Natural killer cell (primary cell): ENCODE measurements at regions not wholly inside any gene's neighbourhood (a gene's known extent, or its start where the extent isn't known, plus 50 kb on each side); places are given as distances from the start of the nearest gene placed in this dataset.

Source experiments
- ATAC-seq, 3 donors: fragments of 150-1000 bp in 2 of 3; fragments of 200-7000 bp in 1 of 3; cut with Tn5 transposase; 1 replicate in 1 of 3; 2 replicates in 2 of 3; pipeline ENCODE4 v1.10.0; 2021; ENCODE audit warnings: mild to moderate bottlenecking in 2 of 3, moderate library complexity in 2 of 3
- DNase-seq, 2 donors: peaks; one replicate each; pipeline versions ENCODE4 v3.0.0 to v3.0.0-alpha.2; 2013 to 2021; ENCODE audit warnings: mixed read lengths in 1 of 2
- H3K27ac ChIP-seq: one replicate; pipeline ENCODE4 v1.5.1; 2013; ENCODE audit warnings: mild to moderate bottlenecking, low read length
- H3K27me3 ChIP-seq: one replicate; pipeline ENCODE4 v1.6.1; 2013; ENCODE audit warnings: low read length; ENCODE audit not compliant: control insufficient read depth, insufficient read depth
- H3K36me3 ChIP-seq: one replicate; pipeline ENCODE4 v1.6.1; 2013; ENCODE audit warnings: low read length; ENCODE audit not compliant: control insufficient read depth, insufficient read depth
- H3K4me1 ChIP-seq: one replicate; pipeline ENCODE4 v1.6.1; 2013; ENCODE audit warnings: low read length; ENCODE audit not compliant: control insufficient read depth, insufficient read depth
- H3K4me3 ChIP-seq: one replicate; pipeline ENCODE4 v1.5.1; 2013; ENCODE audit warnings: low read length
- H3K9me3 ChIP-seq: one replicate; pipeline ENCODE4 v1.6.1; 2013; ENCODE audit warnings: low read length; ENCODE audit not compliant: control insufficient read depth, insufficient read depth
- H3K27ac Mint-ChIP-seq, 2 donors: one replicate each; pipeline ENCODE4 v1.8.0; 2022; ENCODE audit warnings: mild to moderate bottlenecking in 2 of 2, mixed read lengths in 2 of 2, moderate library complexity in 1 of 2
- H3K27me3 Mint-ChIP-seq, 2 donors: one replicate each; pipeline ENCODE4 v1.8.0; 2022; ENCODE audit warnings: low read depth in 2 of 2, mixed read lengths in 2 of 2
- H3K36me3 Mint-ChIP-seq: one replicate; pipeline ENCODE4 v1.8.0; 2022; ENCODE audit warnings: mixed read lengths
- H3K4me1 Mint-ChIP-seq, 2 donors: one replicate each; pipeline ENCODE4 v1.8.0; 2022; ENCODE audit warnings: mixed read lengths in 2 of 2
- H3K4me3 Mint-ChIP-seq: one replicate; pipeline ENCODE4 v1.8.0; 2022; ENCODE audit warnings: mild to moderate bottlenecking, moderate library complexity, mixed read lengths
- H3K9me3 Mint-ChIP-seq, 2 donors: one replicate each; pipeline ENCODE4 v1.8.0; 2022; ENCODE audit warnings: mixed read lengths in 2 of 2
- WGBS: methylation state at CpG from one replicate; pipeline ENCODE4 v1.1.7; 2013; ENCODE audit warnings: missing lambda C conversion rate; ENCODE audit not compliant: insufficient coverage; 5-methylcytosine and 5-hydroxymethylcytosine counted together
- intact Hi-C: fragments of 100-400 bp; cut with micrococcal nuclease; formaldehyde crosslinking; loops from one replicate; pipeline ENCODE4 v1.14.2; 2022
- TF ChIP-seq, protein P1 (sequence below): fragments of 200-600 bp; IDR thresholded peaks from one replicate; pipeline ENCODE4 v1.8.0; 2022; ENCODE audit warnings: antibody characterized with exemption

DNA sequence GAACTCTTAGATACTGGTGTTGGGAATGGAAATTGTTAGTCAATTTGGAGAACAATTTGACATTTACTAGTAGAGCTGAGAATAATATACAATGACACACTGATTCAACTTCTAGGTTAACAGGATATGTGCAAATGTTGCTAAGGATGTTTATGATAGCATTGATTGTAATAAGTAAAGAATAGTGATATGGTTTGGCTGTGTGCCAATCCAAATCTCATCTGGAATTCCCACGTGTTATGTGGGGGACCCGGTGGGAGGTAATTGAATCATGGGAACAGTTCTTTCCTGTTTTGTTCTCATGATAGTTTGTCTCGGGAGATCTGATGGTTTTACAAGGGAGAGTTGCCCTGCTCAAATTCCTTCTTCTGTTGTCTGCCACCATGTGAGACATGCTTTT lies 302.4 kb upstream of the TMPRSS15 start:
- Histone ChIP-seq H3K4me1 (no peaks in the 10 kb centered on the region), H3K36me3 (no peaks in the 10 kb centered on the region), H3K27ac (no peak overlapping the region), H3K9me3 (no peaks in the 10 kb centered on the region), H3K4me3 (no peak overlapping the region), H3K27me3 (no peaks in the 10 kb centered on the region)
- WGBS: 87% methylated on average over 3 of the region's 3 CpGs
- peaks cover 5% of the 10 kb centered on the region for H3K36me3 Mint-ChIP-seq
- no peak overlapping the region for H3K4me3 Mint-ChIP-seq
- no peak for DNase-seq
- no peak for ATAC-seq
- H3K27me3 Mint-ChIP-seq: no peaks in the 10 kb centered on the region
- H3K4me1 Mint-ChIP-seq: no peaks in the 10 kb centered on the region
- intact Hi-C loops: no loop called here
- H3K9me3 Mint-ChIP-seq: peaks cover 9 to 14% of the 10 kb centered on the region in 2 donors
- no peak overlapping the region for H3K27ac Mint-ChIP-seq
- TF ChIP-seq, protein P1, sequence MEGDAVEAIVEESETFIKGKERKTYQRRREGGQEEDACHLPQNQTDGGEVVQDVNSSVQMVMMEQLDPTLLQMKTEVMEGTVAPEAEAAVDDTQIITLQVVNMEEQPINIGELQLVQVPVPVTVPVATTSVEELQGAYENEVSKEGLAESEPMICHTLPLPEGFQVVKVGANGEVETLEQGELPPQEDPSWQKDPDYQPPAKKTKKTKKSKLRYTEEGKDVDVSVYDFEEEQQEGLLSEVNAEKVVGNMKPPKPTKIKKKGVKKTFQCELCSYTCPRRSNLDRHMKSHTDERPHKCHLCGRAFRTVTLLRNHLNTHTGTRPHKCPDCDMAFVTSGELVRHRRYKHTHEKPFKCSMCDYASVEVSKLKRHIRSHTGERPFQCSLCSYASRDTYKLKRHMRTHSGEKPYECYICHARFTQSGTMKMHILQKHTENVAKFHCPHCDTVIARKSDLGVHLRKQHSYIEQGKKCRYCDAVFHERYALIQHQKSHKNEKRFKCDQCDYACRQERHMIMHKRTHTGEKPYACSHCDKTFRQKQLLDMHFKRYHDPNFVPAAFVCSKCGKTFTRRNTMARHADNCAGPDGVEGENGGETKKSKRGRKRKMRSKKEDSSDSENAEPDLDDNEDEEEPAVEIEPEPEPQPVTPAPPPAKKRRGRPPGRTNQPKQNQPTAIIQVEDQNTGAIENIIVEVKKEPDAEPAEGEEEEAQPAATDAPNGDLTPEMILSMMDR: no peak

DNA sequence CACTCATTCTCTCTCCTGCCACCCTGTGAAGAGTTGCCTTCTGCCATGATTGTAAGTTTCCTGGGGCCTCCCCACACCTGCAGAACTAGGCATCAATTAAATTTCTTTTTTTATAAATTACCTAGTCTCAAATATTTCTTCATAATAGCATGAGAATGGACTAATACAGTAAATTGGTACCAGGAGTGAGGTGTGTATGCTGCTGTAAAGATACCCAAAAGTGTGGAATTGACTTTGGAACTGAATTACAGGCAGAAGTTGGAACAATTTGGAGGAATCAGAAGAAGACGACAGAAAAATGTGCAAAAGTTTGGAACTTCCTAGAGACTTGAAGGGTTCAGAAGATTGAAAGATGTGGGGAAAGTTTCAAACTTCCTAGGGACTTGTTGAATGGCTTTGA lies 308.1 kb upstream of the TMPRSS15 start:
- ATAC-seq (no peak), DNase-seq (no peak)
- Mint-ChIP-seq H3K9me3 (peaks cover 11 to 20% of the 10 kb centered on the region in 2 donors), H3K4me3 (no peak overlapping the region), H3K36me3 (peaks cover 8% of the 10 kb centered on the region), H3K27ac (no peak overlapping the region), H3K4me1 (no peaks in the 10 kb centered on the region), H3K27me3 (no peaks in the 10 kb centered on the region)
- H3K9me3 ChIP-seq: peaks cover 6% of the 10 kb centered on the region
- H3K4me3 ChIP-seq: no peak overlapping the region
- intact Hi-C loops: no loop called here
- no peaks in the 10 kb centered on the region for H3K36me3 ChIP-seq
- 85% methylated on average over 1 of the region's 1 CpG for WGBS
- TF ChIP-seq, protein P1: no peak
- no peak overlapping the region for H3K27ac ChIP-seq
- no peaks in the 10 kb centered on the region for H3K4me1 ChIP-seq
- H3K27me3 ChIP-seq: no peaks in the 10 kb centered on the region

DNA sequence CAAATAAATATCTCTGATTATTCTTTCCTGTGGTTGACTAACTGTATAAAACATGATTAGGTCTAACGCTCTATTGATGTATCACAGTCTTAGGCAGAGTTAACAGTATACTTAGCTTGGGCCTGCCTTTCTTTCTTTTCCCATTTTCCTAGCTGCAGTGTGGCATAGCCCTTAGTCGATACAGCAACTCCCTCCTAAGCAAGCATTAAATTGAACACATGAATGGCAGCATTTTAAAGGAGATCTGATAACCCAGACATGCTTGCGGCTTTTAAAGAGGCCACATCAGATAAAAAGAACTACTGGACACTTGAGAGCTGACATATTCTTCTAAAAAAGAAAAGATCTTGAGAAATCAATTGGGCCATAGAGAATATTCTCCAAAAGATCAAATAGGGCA lies 312.0 kb upstream of the TMPRSS15 start:
- Histone ChIP-seq H3K36me3 (no peaks in the 10 kb centered on the region), H3K4me1 (no peaks in the 10 kb centered on the region), H3K4me3 (no peak overlapping the region), H3K27me3 (no peaks in the 10 kb centered on the region), H3K9me3 (peaks cover 6% of the 10 kb centered on the region), H3K27ac (no peak overlapping the region)
- no peak for DNase-seq
- Mint-ChIP-seq H3K36me3 (peaks cover 8% of the 10 kb centered on the region), H3K4me1 (no peaks in the 10 kb centered on the region), H3K27ac (no peak overlapping the region), H3K9me3 (peaks cover 10 to 23% of the 10 kb centered on the region in 2 donors), H3K27me3 (no peaks in the 10 kb centered on the region), H3K4me3 (no peak overlapping the region)
- no peak for ATAC-seq
- intact Hi-C loops: no loop called here
- TF ChIP-seq, protein P1: no peak
- WGBS: 88% methylated on average over 3 of the region's 3 CpGs

DNA sequence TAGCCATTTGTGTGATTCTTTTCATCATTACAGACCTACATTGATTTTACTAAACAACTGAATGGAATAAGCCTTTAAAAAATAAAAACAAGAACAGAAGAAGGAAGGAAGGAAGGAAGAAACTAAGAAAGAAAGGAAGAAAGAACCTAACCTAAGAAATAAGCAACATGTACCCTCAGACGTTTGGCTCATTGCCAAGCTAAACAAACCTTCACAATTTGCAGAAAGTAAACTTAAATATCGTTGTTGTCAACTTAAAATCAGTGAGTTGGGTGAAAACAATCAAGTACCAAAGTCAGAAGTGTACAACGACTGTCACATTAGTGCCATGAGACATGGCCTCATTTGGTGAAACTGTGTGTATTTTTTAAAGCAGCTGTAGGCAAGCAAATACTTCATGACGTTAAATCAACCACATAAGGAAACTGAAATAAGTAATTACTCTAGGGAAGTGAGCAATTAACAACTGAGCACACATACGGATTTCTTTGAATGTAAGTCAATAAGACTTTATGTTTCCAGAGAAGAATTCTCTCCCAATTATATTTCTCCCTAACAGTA lies 313.1 kb upstream of the TMPRSS15 start:
- DNase-seq: no peak
- Histone ChIP-seq H3K27me3 (no peaks in the 10 kb centered on the region), H3K36me3 (no peaks in the 10 kb centered on the region), H3K27ac (no peak overlapping the region), H3K4me1 (no peaks in the 10 kb centered on the region), H3K9me3 (peaks cover 6% of the 10 kb centered on the region), H3K4me3 (no peak overlapping the region)
- TF ChIP-seq, protein P1: no peak
- H3K4me1 Mint-ChIP-seq: no peaks in the 10 kb centered on the region
- H3K27me3 Mint-ChIP-seq: no peaks in the 10 kb centered on the region
- 36% methylated on average over 3 of the region's 5 CpGs for WGBS
- peaks cover 6% of the 10 kb centered on the region for H3K36me3 Mint-ChIP-seq
- H3K4me3 Mint-ChIP-seq: no peak overlapping the region
- H3K9me3 Mint-ChIP-seq: peaks cover 9 to 23% of the 10 kb centered on the region in 2 donors
- intact Hi-C loops: no loop called here
- ATAC-seq: no peak
- no peak overlapping the region for H3K27ac Mint-ChIP-seq
